ENCODE measurements at regions not wholly inside any gene's neighbourhood (a gene's known extent, or its start where the extent isn't known, plus 50 kb on each side); places are given as distances from the start of the nearest gene placed in this dataset.

GRCh38 chr9:86756576-86757381 is 190.5 kb downstream of the GAS1 start:
- DNase-seq, result no peak

DNA sequence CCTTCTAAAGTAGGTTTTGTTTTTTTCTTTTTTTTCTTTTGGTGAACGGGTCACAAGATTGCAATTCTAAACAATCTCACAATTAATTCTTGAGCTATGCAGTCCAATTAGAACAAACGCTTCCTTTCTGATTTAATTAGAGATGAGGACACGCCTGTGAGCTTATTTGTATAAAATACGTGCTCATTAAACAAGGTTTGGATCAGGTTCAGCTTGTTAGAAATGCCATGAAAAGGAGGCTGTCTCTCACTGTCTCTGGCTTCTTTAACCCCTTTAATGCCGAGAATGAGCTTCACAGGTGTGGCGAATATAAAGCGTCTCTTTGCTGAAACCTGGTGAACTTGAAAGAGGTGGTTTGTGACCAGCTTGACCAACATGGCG is 191.8 kb downstream of the GAS1 start:
- DNase-seq, result no peak

DNA sequence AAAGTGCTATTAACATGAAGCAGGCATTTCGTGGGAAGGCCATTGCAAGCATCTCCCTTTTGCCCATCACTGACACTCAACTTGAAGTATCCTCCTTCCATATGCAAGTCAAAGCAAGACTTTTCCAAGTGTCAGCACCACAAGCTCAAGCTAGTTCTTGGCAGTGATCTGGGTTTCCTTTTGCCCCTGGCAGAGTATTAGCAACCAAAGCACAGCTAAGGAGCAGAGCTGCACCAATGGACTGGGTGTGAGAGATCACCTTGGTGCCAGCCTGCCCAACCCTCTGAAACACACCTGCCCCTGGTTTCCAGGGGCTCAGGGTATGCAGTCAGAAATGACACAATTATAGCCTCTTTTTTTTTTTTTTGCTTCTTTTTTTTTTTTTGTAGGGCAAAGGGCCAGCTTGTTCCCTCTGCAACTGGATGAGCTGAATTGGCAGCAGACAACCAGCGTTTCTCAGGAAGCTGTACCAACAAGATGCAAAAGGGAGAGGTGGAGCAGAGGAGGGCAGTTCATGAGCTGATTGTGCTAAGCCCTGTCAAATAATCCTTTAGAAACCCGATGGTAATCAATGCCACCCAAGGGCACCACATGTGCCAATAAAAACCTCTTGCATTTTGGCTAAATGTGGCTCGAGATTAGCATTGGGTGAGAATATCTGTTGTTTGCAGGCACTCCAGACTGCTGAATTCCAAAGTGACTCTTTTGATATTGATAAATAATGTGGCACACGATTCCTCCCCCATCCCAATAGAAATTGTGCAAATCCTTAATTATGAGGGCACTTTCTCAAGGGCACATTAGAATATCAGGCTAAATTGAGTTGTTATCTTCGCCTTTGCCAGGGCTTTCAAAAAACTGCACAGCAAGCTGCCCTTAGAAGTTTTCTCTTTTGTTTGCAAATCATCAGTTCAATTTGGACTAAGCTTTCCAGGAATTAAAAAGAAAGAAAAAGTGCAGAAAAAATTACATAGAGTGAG is 192.4 kb downstream of the GAS1 start:
- DNase-seq, result no peak

- DNase-seq, result no peak
Measured at GRCh38 chr9:86753836-86754235, 193.5 kb downstream of the GAS1 start.

DNA sequence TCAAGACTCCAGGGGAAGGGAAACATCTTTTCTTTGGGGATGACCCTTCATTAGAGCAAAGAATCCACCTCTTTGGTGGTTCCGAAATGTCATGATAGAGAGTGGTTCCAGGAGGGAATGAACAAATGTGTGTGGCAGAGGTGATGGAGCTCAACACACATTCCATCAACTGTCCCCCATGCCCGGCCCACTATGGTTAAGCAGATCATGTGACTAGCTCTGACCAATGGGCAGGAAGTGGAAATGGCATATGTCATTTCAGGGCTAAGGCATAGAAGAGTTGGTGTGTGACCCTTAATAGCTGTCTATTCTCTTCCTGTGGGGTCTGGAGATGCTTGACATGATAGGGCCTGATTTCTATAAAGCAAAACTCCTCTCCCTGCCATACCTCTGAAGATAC is 194.6 kb downstream of the GAS1 start:
- no peak for DNase-seq

DNA sequence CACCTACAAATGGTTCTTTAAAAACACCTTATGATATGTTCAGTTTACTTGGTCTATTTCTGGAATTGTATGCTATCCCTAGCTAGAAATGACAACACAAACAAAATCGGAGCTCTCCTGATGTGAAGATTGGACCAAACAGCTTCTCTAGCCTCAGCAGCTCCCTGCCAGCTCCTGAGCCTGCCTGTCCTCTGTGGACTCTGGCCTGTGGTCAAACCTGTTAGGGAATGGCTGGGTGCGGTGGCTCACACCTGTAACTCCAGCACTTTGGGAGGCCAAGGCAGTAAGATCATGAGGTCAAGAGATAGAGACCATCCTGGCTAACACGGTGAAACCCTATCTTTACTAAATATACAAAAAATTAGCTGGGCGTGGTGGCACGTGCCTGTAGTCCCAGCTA is 195.3 kb downstream of the GAS1 start:
- no peak for DNase-seq

GRCh38 chr9:86751207-86751606 is 196.1 kb downstream of the GAS1 start:
- DNase-seq, result no peak

- DNase-seq, result no peak
Measured at GRCh38 chr9:86749894-86750255, 197.4 kb downstream of the GAS1 start.

DNA sequence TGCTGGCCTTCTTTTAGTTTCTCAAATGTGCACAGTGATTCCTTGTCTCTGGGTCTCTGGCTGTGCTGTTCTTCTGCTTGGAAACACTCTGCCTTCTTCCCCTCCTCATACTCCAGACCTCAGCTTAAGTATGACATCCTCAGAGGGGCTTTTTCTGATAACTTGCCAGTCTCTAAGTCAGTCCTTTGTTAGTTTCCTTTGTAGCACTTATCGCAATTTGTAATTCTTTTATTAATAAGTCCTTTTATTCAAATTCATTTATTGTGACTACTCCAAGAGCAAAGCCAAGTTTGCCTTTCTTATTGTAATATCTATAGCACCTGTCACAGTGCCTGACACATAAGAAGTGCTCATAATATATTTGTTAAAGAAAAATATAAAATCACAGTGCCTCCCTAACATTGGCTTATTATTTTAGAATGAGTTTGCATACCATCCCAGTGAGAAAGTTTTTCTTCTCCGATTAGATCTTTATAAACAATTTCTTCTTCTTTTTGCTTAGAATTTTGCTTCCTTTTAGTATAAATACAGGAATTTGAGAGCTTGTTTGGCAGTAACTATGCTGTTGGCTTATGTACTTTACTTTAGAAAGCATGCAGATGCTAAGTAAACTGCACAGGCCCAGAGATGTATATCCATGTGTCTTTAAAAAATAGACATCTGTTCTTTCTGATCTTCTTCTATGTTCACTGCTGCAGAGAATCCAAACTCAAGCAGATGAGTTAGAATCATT is 198.0 kb downstream of the GAS1 start:
- no peak for DNase-seq

- DNase-seq, result no peak
Measured at GRCh38 chr9:86747711-86748110, 199.6 kb downstream of the GAS1 start.

- DNase-seq, result no peak
Measured at GRCh38 chr9:86741311-86742208, 205.7 kb downstream of the GAS1 start.

DNA sequence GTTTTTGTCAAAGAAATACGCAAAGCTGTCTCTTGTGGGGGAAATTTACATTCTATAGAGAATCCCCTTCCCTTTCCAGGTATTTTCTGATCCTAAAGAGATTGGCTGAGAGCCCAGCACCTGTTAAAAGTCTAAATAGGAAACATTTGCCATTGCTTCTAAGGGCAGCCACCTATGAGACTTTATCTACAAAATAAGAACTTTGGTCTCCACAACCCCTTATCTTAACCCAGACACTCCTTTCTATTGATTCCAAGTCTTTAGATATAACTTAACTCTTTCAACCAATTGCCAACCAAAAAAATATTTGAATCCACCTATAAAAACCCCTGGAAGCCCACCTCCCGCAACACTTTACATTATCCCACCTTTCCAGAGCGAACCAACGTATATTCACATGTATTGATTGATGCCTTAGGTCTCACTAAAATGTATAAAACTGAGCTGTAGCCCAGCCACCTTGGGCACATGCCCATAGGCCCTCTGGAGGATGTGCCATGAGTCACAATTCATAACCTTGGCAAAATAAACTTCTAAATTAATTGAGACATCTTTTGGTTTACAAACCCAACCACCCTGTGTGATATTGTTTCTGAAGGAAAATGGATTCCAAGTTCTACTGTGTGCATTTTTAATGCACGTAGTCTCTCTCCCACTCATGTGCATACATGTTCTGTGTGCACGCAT is 211.4 kb downstream of the GAS1 start:
- DNase-seq, result no peak

DNA sequence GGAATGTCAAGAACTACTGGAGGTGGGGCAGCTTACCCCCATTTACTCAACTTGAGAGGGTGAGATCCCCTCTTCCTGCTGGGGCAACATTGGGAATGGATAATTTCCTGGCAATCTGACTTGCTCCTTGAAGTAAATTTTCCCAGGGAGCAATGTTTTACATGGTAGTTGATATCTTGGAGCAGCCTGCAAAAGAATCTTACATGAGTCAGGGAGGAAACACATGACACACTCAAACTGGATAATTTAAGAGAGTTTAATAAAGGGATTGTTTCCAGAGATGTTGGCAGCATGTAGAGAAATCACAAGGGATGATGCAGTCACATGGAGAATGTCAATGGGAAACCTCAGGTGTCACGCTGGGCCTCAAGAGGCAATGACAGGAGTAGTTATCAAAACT is 212.5 kb downstream of the GAS1 start:
- DNase-seq, result no peak

GRCh38 chr9:86733929-86734328 is 213.4 kb downstream of the GAS1 start:
- DNase-seq, result no peak

GRCh38 chr9:86732514-86733171 is 214.7 kb downstream of the GAS1 start:
- DNase-seq, result no peak

- DNase-seq, result no peak
Measured at GRCh38 chr9:86731511-86732063, 215.7 kb downstream of the GAS1 start.

DNA sequence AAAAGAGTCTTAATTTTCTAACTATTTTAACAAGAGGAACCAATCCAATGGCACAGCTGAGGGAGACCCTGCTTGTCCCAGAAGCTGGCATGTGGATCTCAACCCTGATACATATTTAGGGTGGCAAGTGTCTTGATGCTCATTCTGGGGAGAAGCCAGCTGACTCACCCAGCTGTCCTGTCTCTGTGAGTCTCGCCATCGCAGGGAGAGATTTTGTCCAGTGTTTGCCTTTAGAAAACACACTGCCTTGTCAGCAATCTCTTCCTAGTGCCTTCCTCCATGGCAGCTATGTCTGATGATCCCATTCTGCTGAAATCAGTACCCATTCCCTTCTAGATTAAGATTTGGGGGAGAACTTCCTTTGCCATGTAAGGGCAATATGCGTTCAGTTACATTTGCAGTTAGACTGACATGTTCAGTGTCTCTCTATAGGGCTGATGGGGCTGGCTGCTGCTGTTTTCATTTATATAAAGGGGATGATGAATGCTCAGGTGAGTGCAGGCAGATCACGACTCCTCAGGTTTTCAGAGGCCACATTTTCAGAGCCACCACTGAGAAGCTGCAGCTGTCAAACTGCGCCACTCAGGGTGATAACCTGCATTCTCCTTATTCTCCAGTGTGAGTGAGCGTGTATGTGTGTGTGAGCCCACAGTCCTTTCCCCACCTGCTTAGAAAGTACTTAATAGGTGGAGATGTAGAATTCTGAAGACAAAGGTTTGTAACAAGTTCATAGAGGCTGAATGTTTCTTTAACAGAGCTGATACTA is 217.0 kb downstream of the GAS1 start:
- no peak for DNase-seq

- DNase-seq, result no peak
Measured at GRCh38 chr9:86724529-86724928, 222.8 kb downstream of the GAS1 start.

DNA sequence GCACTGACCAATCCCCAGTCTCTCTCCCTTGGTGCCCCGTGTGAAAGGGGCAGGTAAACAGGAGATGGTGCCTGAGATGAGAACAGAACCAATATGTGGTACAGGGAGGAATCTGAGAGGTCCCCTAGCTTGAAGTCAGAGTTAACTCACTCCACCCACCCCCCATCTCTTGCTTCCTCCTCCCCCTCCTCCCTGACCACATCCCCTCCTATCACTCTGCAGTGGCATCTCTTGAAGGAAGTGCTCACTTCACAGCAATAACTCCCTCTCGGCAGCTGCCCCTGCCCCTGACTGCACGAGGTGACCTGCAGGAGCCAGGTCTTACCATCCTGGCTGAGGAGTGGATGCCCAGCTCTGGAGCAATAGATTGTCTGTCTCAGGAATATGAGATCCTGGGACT is 224.0 kb downstream of the GAS1 start:
- DNase-seq, result peak; percentile 8

DNA sequence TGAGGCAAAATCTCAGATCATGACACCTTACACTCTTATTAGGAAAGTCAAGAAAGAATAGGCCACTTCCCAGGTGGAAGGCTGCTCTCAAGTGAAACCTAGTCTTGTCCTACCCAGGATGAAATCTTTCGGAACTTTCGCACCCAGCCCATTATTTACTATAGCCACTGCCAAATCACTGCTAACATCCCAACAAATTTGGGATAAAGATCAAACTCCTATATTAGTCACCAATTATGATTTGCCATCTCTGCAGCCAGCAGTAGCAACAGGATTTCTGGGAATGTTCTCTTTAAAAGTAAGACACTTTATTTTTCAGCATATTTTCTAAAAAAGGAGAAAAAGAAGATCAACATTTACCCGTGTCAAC is 224.6 kb downstream of the GAS1 start:
- no peak for DNase-seq
